GM10847 (cell line): ENCODE measurements at regions not wholly inside any gene's neighbourhood (a gene's known extent, or its start where the extent isn't known, plus 50 kb on each side); places are given as distances from the start of the nearest gene placed in this dataset.

Experiments used
- POLR2A ChIP-seq: IDR thresholded peaks from 2 replicates; pipeline ENCODE4 v1.6.1; 2011; ENCODE audit not compliant: insufficient read length; ENCODE audit errors: extremely low read depth

DNA sequence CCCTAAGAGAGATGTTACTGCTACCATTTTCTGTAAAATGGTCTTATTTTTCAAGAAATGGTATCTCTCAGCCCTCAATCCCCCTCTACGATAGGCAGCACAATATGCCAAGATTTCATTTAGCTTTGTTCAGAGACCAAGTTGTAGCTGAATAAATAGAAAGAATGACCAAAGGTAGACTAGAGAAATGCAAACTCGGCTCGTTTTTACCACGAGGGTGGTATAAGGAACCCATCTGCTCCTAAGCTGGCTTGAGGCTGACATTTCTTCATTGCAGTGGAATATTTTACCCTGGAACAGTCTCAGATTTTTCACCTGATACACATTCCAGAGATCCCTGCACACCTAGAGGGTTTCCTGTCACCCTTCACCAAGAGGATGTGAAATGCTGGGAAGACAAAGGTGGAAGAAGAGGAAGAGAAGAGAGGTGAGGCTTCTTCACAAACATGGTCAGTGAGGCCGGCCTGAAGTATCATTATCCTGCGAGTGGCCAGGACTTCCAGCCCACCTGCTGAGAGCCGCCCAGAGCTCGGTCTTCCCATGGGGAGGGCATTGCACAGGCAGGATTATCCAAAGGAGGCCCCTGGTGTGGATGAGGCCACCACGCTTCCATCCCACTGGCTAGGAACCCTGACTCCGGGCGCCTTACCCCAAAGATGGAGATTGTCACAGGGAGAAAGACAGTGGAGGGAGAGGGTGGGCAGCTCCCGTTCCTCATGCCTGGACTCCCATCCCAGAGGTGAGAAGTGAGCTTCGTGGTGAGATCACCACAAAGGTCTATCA is 57.1 kb upstream of the AFDN start:
- TF ChIP-seq POLR2A: no peak

DNA sequence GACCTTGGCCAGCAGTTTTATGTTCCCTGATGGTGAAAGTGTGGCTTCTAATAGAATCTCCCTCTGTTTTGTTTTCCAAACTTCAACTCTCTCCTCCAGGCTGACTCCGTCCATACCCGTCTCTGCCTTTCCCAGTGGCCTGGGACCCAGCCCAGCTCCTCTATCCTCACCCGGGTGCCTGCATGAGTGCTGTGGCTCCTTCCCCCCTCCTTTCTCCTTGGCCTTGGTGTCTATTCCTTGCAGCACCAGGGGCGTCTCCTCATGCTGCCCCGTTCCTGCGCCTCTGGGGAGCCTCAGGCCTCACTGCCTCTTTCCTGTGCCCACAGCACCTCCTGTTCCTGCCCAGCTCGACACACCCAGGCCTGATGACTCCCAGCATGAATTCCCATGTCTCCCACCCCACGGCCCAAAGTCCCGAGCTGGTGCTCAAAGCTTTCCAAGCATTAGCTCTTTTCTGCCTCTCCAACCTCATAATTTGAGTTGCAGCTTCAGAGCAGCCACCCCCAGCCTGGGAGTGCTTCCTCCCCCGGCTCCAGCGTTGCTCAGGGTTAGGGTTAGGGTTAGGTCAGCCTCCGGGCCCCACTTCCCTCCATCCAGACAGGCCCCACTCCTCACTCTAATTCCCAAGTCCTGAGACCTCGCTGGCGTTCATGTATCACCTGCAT is 56.3 kb upstream of the AFDN start:
- no peak for TF ChIP-seq POLR2A

DNA sequence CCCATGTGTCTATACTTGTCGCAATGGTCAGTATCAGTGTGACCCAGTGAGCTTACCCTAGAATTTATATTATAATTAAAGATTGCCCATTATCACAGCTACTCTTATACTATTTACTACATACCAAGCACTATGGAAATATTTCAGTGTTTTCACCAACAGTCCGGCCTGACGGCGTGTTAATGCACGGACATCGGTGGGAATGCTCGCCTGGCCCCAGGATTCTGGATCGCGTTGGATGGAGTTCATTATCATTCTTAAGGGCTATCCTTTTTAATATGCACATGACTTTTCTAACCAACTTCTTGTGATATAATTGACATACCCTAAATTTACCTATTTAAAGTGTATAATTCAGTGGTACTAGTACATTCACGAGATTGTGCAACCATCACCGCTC is 51.8 kb upstream of the AFDN start:
- no peak for TF ChIP-seq POLR2A

DNA sequence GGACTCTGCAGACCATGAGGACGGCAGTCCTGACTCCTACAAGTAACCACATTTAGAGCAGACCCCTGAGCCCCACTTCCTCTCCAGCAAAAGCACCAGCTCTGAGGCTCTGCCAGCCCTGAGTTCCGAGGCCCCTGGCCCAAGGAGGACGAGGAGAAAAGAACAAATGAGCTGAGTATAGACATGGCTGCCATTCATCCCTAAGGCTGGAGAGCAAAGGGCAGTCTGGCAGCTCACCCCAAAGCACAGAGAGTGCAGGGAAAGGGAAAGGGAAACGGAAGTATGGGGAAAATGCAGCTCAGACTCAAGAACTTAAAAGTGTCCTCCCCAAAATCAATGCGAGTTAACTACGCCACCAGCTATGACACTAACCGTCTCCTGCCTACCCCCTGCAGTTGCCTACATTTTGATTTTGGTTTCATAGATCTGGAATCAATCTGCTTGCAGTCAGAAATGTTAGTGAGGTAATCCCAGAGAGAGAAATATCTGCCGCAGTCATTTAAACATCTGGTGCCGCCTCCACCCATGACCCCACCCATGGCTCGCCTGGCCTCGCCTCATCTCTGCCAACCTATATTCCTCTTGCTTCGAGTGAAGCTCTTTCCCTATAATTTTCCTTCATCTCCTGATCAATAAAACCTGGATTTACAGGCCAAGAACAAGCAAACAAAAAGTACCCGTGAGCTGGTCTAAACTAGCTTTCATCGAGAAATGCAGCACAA is 49.6 kb upstream of the AFDN start:
- no peak for TF ChIP-seq POLR2A
